ENCODE measurements at regions not wholly inside any gene's neighbourhood (a gene's known extent, or its start where the extent isn't known, plus 50 kb on each side); places are given as distances from the start of the nearest gene placed in this dataset.

GRCh38 chr4:53775381-53775780, 184.1 kb upstream of the LNX1 start:
- DNase-seq (ENCODE audit: low read depth) = no peak

GRCh38 chr4:53771326-53771725, 180.0 kb upstream of the LNX1 start:
- DNase-seq (ENCODE audit: low read depth) = no peak

- peak; percentile 33 for DNase-seq (ENCODE audit: low read depth)
Measured at GRCh38 chr4:53767482-53767881, 176.2 kb upstream of the LNX1 start.

GRCh38 chr4:53764761-53765490, 173.6 kb upstream of the LNX1 start:
- peak; percentile 4 for DNase-seq (ENCODE audit: low read depth)

- peak; percentile 85 for DNase-seq (ENCODE audit: low read depth)
Measured at GRCh38 chr4:53763813-53764597, 172.7 kb upstream of the LNX1 start.

- no peak for DNase-seq (ENCODE audit: low read depth)
Measured at GRCh38 chr4:53755656-53756055, 164.4 kb upstream of the LNX1 start.

- DNase-seq (ENCODE audit: low read depth) = no peak
Measured at GRCh38 chr4:53752124-53752523, 160.8 kb upstream of the LNX1 start.

- no peak for DNase-seq (ENCODE audit: low read depth)
Measured at GRCh38 chr4:53748328-53748772, 157.1 kb upstream of the LNX1 start.

GRCh38 chr4:53747401-53747800, 156.1 kb upstream of the LNX1 start:
- DNase-seq (ENCODE audit: low read depth) = no peak

GRCh38 chr4:53744446-53745160, 153.3 kb upstream of the LNX1 start:
- no peak for DNase-seq (ENCODE audit: low read depth)

GRCh38 chr4:53734584-53735353, 143.5 kb upstream of the LNX1 start:
- peak; percentile 73 for DNase-seq (ENCODE audit: low read depth)

GRCh38 chr4:53734182-53734581, 142.9 kb upstream of the LNX1 start:
- no peak for DNase-seq (ENCODE audit: low read depth)

GRCh38 chr4:53732661-53733060, 141.4 kb upstream of the LNX1 start:
- no peak for DNase-seq (ENCODE audit: low read depth)

GRCh38 chr4:53730031-53730805, 138.9 kb upstream of the LNX1 start:
- DNase-seq (ENCODE audit: low read depth) = no peak

- no peak for DNase-seq (ENCODE audit: low read depth)
Measured at GRCh38 chr4:53722110-53722509, 130.8 kb upstream of the LNX1 start.

- DNase-seq (ENCODE audit: low read depth) = no peak
Measured at GRCh38 chr4:53721263-53721662, 130.0 kb upstream of the LNX1 start.

GRCh38 chr4:53720776-53721175, 129.5 kb upstream of the LNX1 start:
- no peak for DNase-seq (ENCODE audit: low read depth)

GRCh38 chr4:53717064-53717549, 125.8 kb upstream of the LNX1 start:
- no peak for DNase-seq (ENCODE audit: low read depth)

GRCh38 chr4:53716471-53717063, 125.3 kb upstream of the LNX1 start:
- no peak for DNase-seq (ENCODE audit: low read depth)

GRCh38 chr4:53716011-53716410, 124.7 kb upstream of the LNX1 start:
- no peak for DNase-seq (ENCODE audit: low read depth)

Measured in ELR (cell line).